GM19324 (cell line): ENCODE measurements at regions not wholly inside any gene's neighbourhood (a gene's known extent, or its start where the extent isn't known, plus 50 kb on each side); places are given as distances from the start of the nearest gene placed in this dataset.

Experiments
- ATAC-seq: cut with Tn5 transposase; IDR thresholded peaks from one replicate; pipeline ENCODE4 v1.9.1; 2021; ENCODE audit warnings: mild to moderate bottlenecking, moderate library complexity; ENCODE audit not compliant: unreplicated experiment, low FRiP score

GRCh38 chr2:7280790-7281189, 363.6 kb downstream of the RNF144A start:
- no peak for ATAC-seq

GRCh38 chr2:7281231-7282201, 364.3 kb downstream of the RNF144A start:
- ATAC-seq = no peak

DNA sequence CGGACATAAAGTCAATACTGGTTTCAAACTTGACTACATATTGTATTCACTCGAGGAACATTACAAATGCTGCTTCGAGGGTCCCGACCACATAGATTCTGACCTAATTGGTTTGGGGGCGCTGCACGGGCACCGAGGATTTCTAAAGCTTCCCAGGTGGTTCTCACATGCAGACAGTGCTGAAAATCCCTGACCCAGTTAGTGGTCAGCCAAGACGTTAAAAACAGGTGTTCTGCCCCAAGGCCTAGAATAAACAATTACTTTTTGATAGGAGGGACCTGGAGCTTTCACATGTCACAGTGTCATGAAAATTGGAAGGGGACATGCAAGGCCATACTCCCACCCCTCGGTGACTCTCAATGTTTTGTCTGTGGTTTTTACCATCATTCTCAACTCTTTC, 368.9 kb downstream of the RNF144A start:
- ATAC-seq = no peak

GRCh38 chr2:7288484-7288883, 371.3 kb downstream of the RNF144A start:
- no peak for ATAC-seq

- ATAC-seq = no peak
These were observed 372.5 kb downstream of the RNF144A start for GRCh38 chr2:7289697-7290096.

DNA sequence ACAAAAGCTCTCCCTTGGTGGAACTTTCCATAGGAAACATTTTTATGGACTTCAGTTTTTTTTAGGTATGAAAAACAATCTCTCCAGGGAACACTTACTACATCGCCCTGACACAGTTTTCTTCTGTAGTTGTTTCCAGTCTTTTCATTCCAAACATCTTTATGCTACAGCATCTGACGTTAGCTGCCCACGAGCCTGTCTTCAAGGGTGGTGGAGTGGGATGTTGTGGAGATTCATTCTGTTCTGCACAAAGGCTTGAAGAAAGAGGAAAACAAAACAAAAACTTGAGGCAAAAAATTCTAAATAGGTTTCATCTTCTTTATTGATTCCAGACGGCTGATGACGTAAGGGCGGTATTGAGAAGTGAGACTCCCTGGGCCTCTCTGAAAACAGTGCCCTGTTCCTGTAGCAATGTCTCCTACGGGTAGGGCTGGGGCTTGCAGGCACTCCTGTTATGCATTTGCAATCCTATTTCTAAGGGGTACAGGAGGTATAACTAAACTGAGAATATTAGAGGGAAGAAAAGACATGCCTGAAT, 375.0 kb downstream of the RNF144A start:
- no peak for ATAC-seq

- no peak for ATAC-seq
These were observed 392.4 kb downstream of the RNF144A start for GRCh38 chr2:7309582-7309981.

DNA sequence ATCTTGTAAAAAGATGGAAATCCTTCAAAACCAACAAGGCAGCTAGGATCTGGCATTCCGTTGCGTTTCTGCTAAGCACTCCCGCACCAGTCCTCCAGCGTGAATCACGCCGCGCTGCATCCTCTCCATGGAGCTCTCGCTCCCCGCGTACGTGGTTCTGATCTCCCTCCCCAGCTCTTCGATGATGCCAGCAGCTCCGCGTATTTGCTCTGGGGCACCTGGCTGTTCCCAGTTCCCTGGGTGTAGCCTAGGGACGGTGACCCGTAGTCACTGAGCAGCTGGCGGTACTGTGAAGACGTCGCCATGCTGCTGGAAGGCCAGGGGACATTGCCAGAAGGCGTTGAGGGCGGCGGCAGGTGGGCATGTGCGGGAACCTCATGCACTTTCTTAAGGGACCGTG, 407.5 kb downstream of the RNF144A start:
- no peak for ATAC-seq

- no peak for ATAC-seq
These were observed 408.0 kb downstream of the RNF144A start for GRCh38 chr2:7325186-7325585.

- no peak for ATAC-seq
These were observed 412.3 kb downstream of the RNF144A start for GRCh38 chr2:7329465-7329864.

DNA sequence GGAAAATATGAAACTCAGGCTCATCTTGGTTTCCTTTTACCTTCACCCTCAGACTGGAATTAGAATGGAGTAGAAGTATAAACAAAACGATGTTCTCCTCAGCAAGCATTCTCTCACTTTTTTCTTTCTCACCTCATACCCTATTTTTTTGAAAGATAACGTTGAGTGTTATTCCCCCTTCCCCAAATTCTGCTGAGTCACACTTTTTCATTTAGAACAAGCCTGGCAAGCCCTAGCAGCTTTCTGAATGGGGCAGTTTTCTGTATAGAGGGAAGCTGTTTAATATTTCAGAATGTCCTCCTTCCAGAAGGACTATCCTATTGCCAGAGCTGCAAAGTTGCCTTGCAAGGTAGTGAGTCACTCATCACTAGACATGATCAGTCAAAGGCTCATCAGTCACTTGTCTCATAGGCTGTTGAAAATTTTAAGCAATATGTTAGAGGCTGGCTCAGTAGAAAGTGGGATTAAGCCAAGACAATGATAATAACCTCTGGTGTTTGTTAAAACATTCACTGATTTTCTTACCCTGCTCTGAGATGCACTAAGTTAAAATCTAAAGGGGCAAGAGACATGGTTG, 416.1 kb downstream of the RNF144A start:
- ATAC-seq = no peak

- ATAC-seq = no peak
These were observed 416.8 kb downstream of the RNF144A start for GRCh38 chr2:7333960-7334493.

DNA sequence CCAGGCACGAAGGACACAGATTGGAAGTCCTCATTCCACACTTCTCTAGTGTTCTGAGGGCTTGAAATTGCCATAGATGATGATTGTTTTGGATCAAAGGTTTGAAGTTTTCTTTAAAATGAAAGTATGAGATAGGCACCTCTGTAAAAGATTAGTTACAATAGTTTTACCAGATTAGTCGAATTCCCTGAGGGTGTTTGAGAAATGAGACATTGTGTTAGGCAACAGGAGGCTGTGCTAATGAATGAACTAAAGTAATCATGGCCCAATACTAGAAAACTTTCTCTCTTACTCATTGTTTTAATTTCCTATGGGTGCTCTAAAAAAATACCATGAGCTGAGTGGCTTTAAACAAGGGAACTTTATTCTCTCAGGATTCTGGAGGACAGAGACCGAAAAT, 421.7 kb downstream of the RNF144A start:
- ATAC-seq = no peak

GRCh38 chr2:7346336-7346735, 429.1 kb downstream of the RNF144A start:
- no peak for ATAC-seq

DNA sequence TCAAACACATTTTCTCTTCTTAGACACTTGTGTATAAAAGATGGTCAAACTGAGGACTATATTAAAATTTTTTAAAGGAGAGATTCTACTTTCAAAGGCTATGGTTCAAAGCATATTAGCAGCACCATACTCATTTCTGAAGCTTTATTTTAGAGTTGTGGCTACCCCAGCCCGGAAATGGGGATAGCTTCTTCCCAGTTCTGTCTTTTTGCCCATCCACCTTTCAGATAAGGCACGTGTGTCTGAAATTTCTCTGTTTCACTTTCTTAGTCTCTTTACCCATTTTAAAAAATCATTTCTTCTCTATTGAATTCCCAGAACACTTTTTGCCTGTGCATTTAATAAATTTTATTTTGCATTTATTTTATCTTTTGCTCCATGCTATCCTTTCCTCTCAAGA, 431.5 kb downstream of the RNF144A start:
- ATAC-seq = no peak

- no peak for ATAC-seq
These were observed 435.0 kb downstream of the RNF144A start for GRCh38 chr2:7352191-7352590.

GRCh38 chr2:7353571-7353970, 436.4 kb downstream of the RNF144A start:
- no peak for ATAC-seq

DNA sequence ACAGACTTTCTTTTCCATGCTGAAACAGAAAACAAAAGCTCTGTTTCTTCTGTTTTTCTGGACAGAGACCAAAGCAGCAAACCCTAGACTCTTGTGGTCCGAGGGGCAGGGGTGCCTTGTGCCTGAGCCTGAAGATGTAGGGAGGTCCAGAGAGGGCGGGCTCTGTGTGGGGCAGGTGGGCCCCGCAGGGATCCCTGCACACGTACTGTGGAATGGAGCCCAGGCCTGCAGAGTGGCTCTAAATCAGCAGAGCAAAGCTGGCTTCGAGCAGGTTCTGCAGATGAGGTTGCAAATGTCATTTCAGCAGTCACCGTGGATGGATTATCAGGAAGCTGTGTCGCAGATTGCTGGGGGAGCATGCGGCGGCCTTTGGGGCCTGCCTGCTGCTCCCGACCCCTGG, 438.6 kb downstream of the RNF144A start:
- no peak for ATAC-seq

DNA sequence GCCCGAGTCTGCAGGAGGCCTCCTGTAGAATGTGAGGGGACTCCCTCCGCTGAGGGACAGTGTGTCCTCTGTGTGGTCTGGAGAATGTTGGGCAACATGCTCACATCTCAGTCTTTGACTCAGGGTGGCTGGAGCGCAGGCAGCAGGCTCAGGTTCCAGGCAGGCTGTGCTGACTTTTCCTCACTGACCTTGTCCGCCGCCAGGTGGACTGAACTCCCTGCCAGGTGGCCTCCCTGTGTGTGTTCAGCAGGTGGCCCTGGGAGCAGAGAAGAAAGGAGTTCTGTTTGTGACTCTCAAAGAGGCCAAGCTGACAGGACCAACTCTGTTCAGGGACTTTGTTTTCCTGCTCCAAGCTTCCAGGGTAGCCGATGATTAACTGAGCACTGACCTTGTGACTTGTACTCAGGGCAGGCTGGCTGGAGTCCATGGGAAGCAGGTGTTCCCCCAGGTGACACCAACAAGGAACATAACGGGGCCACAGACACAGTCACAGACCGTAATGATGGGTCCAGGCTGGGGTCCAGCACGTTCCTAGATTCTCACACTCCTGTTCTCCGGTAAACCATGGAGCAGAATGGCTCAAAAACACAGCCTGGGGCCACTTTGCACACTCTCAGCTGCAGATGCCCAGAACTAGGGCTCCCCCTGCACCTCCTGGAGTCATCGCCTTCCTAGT, 439.8 kb downstream of the RNF144A start:
- ATAC-seq = no peak

DNA sequence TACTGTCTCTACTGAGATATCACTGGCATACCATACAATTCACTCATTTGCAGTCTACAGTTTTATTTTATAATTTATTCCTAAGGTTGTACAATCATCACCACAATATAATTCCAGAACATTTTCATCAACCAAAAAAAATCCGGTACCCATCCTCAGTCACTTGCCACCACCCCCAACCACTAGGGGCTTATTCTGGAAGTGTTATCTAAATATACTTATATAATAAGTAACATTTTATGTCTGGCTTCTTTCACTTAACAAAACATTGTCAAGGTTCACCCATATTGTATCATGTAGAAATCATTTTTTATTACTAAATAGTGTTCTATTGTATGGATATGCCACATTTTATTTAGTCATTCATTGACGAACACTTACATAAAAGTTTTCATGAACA, 440.8 kb downstream of the RNF144A start:
- no peak for ATAC-seq

- no peak for ATAC-seq
These were observed 441.7 kb downstream of the RNF144A start for GRCh38 chr2:7358865-7359447.
